ENCODE measurements at regions not wholly inside any gene's neighbourhood (a gene's known extent, or its start where the extent isn't known, plus 50 kb on each side); places are given as distances from the start of the nearest gene placed in this dataset.

GRCh38 chr9:543478-543877 is 298.0 kb upstream of the DMRT1 start:
- TF ChIP-seq POLR2A (IDR thresholded peaks at IDR 0.05; ENCODE audit: control extremely low read depth in 1 of 2, low read depth in 2 of 2, low read length in 2 of 2) (no peak), CTCF (IDR thresholded peaks at IDR 0.05; ENCODE audit: control extremely low read depth in 1 of 3, insufficient read depth in 1 of 3, low read depth in 1 of 3, low read length in 3 of 3) (no peak), SRF (IDR thresholded peaks at IDR 0.05; ENCODE audit: low read depth, low read length) (no peak), KDM1A (IDR thresholded peaks at IDR 0.05; ENCODE audit: borderline replicate concordance, low read length) (no peak), MAFK (IDR thresholded peaks at IDR 0.05; ENCODE audit: low read depth, low read length) (no peak), EP300 (IDR thresholded peaks at IDR 0.05; ENCODE audit: borderline replicate concordance in 1 of 2, low read depth in 2 of 2, low read length in 2 of 2) (no peak), TEAD4 (IDR thresholded peaks at IDR 0.05; ENCODE audit: low read depth, low read length) (no peak), CREB1 (IDR thresholded peaks at IDR 0.05) (no peak), MAX (IDR thresholded peaks at IDR 0.05) (no peak), JUN (IDR thresholded peaks at IDR 0.05; ENCODE audit: low read depth, low read length) (no peak), ATF3 (IDR thresholded peaks at IDR 0.05; ENCODE audit: insufficient read depth, low read depth, low read length) (no peak)

All from H1 (cell line).